Activated CD4-positive, alpha-beta T cell treated with anti-CD3 and anti-CD28 coated beads for 24 hours (primary cell): ENCODE measurements at regions not wholly inside any gene's neighbourhood (a gene's known extent, or its start where the extent isn't known, plus 50 kb on each side); places are given as distances from the start of the nearest gene placed in this dataset.

Experiments used
- DNase-seq, 2 donors: peaks; one replicate each; pipeline ENCODE4 v3.0.0-alpha.2; 2020; ENCODE audit warnings: low read depth in 2 of 2

DNA sequence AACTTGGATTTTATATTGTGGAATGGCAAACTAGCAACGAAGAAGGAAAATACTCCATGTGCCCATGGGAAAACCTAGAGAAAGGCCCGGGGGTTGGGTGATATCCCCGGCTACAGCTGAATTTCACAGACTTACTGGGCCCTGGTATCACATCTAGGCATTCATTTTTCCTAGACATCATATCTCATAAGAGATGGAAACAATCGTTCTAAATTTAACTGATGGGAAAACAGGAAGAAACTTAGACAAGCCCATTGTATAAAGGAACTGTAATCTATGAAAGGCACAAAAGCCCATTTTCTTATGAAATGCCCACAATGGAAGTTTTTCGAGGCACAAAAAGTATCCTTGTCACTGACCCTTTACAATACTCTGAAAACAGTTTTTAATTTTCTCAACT is 407.9 kb upstream of the LYPLAL1 start:
- DNase-seq = no peak

- DNase-seq = no peak
Observed at GRCh38 chr1:218771931-218772330, 401.7 kb upstream of the LYPLAL1 start.

DNA sequence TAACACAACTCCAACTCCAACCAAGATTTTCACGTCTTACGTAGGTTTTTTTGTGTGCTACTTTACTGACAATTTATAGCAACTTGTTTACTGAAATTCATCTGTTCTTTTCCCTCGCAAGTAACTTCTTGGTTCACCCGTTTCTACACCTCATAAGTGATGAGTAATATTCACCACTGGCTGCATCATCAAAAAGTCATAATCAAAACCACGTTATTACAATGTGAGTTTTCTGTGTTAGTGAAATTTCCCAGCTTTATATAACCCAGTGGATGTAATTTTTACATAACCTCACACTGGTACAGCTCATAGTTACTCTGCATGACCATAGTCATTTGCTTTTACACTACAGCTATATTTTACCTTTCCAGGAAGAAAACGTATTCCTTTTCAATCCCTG is 401.1 kb upstream of the LYPLAL1 start:
- DNase-seq = no peak

DNA sequence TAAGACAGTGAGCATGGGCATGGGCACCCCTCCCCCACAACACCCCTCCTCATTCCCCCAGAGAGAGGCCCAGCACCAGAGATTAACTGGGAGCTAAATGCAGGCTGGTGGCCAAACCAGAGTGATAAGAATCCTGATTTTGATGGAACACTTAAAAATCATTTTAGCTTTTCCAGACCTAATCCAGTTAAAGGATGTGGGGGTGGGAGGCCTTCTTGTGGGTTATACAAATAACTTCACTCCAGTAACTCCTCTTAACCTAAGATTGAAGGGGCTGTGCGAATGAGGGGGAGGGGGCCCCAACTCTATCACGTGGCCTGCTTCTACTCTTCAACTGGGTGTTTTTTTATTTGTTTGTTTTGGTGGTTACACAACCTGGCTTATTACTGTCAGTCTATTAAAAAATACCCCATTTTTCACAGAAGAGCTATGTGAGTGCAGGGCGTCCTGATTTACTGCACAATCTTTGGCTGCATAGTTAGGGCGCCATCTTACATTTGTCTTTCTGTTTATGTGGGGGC is 398.1 kb upstream of the LYPLAL1 start:
- no peak for DNase-seq

GRCh38 chr1:218778257-218779126 is 395.2 kb upstream of the LYPLAL1 start:
- no peak for DNase-seq

DNA sequence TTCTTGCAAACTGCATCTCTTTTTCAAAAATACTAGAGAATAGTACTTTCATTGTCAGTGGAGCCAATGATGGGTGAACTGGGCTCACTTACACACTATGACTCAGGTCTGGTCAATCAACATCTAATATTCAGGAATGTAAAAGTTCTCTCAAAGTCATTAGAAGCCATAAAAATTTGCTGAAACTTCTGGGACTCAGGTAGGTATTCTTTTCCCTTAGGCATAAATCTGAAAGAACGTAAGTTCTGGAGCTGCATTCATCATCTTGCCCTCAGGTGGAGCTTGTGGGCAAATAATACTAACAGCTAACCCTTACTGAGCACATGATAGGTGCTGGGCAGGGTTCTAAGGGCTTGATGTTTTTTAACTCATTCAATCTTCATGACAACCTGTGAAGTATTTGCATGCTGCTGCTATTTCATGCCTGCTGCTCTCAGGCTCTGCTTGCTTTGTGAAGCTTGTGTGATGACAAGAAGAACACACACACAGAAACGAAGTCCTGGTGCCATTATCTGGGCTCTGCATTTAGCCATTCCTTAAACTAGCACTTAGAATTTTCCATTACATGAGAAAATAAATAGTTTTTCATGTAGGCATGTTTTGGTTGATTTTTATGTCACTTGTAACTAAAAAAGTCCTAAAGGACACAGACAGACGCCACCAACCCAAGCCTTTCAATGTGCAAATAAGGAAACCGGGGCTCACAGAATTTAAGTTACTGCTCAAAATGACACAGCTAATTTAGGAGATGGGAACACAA is 394.2 kb upstream of the LYPLAL1 start:
- DNase-seq = no peak

DNA sequence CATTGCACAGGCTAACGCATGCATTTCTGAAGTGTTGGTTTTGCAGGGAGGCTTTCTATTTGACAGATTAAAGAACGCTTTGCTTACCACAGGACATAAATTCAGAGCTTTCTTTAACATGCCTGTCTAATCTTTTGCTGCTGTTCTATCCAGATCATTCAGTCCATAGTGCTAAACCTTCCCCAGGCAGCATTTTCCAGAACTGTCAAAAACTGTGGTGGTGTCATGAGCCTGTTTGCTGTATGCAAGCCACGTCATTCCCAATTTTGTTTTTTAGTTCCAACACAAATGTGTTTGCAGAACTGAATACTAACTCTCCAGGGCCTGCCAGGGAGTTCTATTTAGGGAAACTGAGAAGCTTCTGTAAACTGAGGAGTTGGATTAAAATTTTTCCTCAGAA is 390.5 kb upstream of the LYPLAL1 start:
- DNase-seq = no peak

DNA sequence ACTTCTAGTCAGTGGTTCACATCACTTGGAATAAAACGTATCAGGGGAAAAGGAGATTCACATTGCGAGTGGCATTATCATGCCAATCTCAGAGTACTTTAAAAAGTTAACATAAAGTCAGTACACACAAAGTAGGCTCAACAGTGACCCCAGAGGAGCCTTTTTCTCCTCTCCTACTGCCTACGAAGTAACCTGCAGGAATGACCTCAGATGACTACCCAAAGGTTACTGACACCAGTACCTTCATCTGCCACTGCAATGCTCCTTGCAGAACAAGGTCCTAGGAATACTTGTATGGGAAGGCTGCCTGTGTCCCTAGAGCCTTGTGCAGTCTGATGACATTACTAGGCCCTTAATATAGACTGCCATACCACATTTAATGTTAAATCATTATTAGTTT is 389.8 kb upstream of the LYPLAL1 start:
- DNase-seq = no peak

GRCh38 chr1:218785928-218786327 is 387.8 kb upstream of the LYPLAL1 start:
- DNase-seq = no peak

- DNase-seq = no peak
Observed at GRCh38 chr1:218787826-218788225, 385.9 kb upstream of the LYPLAL1 start.

DNA sequence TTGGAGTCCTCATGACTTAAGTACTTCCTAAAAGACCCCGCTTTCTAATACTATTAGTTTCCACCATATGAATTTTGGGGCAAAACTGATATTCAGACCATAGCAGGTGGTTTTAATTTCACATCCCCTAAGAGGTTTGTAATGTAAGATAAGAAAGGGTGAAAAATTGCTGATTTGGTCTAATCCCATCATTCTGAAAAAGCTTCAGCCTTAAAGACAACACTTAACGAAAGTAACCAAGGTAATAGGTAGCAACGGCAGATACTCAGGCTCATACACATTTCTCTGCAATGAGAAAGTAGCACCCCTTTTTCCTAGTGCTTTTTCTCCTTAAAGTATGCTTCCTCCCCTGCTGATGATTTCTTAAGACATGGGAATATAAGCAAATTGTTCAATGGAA is 376.9 kb upstream of the LYPLAL1 start:
- no peak for DNase-seq

DNA sequence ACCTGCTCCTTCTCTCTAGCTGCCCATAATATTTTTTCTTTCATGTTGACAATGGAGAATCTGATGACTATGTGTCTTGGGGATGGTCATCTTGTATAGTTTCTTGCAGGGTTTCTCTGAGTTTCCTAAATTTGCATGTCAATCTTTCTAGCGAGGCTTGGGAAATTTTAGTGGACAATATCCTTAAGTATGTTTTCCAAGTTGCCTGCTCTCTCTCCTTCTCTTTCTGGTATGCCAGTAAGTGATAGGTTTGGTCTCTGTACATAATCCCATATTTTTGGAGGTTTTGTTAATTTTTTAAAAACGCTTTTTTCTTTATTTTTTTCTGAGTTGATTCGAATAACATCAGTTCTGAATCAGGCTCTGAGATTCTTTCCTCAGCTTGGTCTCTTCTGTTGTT is 370.9 kb upstream of the LYPLAL1 start:
- no peak for DNase-seq

GRCh38 chr1:218803351-218803997 is 370.2 kb upstream of the LYPLAL1 start:
- no peak for DNase-seq

DNA sequence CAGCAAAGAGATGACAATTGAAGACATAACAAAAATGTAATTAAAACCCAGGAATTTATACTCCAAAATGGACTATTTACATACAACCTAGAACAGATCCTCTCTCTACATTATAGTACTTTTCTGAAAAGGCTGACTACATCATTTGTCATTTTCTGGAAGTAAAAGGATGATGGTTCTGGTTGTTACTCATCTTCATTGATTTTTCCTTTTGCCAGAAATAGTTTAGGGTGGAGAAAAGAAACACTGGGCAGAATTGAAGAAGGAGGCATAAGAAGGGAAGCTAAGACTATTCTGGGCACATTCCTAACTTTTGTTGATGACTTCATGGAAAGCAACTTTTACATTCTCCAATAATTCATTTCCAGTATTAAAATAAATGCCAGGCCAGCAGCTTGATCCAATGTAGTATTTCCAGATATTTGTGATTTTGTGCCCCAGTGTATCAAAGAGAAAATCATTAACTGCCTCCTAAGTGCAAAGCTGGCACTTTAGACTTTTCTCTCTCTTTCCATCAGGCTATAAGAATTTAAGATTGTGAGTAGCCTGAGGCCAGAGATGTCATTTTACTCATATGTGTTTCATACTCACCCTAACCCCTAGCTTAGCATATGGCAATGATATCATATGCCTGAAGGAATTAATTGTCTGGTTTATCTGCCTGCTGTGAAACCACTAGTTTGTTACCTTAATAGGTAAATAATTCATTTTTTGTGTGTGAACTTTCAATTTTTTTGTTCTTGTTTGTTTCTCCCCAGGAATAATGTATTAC is 369.5 kb upstream of the LYPLAL1 start:
- no peak for DNase-seq

GRCh38 chr1:218809061-218809460 is 364.6 kb upstream of the LYPLAL1 start:
- DNase-seq = no peak

- DNase-seq = no peak
Observed at GRCh38 chr1:218809625-218810024, 364.1 kb upstream of the LYPLAL1 start.

- DNase-seq = no peak
Observed at GRCh38 chr1:218810306-218810705, 363.4 kb upstream of the LYPLAL1 start.

DNA sequence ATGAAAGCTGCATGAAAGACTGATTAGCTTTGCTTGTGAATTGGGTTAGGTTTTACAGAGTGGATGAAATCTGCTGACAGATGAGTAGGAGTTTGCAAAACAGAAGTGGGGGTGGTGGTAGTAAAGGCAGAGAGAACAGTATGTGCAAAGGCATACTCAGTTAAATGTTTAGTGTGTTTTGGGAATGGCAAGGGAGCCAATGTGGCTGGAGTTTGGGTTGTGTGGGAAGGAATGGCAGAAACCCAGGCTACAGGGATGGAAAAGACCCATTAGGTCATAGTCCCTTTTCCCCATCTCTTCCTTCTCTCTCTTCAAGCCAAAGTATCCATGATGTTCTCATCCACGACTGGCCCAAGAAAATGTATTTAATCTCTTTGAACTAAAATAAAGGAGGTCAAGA is 362.2 kb upstream of the LYPLAL1 start:
- DNase-seq = no peak

DNA sequence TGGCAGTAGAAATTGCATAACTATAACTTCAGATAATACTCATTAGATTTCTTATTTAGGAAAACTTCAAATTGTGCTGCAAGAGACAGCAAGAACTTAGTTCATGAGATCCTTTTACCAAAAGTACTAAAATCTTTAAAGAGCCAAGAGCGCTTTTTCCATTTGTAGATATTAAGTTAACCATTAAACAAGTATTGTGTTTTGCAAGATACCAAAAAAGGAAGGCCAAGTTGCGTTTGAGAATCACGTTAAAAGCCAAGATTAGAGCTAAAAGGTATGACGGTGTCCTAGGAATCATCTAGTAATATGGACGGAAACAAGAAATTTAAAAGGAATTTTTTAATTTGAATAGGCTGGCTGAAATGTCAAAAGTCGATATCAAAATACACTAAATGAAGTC is 361.3 kb upstream of the LYPLAL1 start:
- no peak for DNase-seq

DNA sequence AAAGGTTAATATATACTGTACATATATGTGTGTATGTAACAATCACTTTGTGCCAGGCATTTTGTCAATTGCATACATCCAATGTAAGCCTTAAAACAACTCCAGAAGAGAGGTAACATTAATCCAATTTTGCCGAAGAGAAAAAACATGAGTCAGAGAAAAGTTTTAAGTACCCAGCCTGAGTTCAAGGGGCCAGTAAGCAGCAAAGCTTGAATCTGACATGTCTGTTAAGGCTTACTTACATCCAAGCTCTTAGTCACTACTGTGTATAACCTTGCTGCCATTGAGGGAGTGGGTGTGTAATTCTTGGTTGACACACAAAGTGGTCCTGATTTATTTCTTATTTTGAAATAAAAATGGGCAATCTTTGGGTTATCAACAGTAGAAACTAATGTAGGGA is 360.4 kb upstream of the LYPLAL1 start:
- DNase-seq = no peak

DNA sequence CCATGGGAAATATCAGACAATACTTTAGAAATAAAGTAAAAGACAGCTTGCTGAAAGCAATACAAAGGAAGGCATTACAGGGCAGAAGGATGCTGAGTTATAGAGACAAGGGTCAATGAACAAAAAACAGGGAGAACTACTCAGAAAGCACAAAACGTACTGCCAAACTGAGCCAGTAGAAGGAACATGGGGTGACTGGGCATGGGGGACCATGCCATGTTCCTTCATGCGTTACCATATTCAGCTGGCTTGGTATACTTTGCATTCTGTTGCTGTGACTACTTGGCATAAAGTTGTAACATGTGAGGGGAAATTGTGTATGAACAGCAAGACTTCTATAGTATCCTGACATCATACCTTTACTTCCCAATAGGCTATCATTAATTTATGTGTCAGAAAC is 358.6 kb upstream of the LYPLAL1 start:
- DNase-seq = no peak

DNA sequence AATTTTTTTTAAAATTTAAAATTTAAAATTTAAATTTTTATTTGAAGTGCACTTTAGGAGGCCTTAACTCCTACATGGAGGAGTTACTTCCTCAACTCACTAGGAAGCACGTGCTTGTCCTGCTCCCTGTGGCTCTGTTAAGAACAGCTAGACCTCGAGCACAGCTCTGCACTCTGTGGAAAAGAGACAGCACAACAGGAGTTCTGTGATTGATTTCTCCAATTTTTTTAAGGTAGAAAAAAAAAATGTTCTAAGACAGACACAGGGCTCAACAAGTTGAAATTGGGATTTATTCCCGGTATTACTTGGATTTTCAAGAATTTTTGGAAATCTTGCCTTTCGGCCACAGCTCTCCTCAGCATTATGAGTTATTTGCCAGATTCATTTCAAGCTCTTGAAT is 356.6 kb upstream of the LYPLAL1 start:
- DNase-seq = no peak
